HG02571 (cell line): ENCODE measurements at regions not wholly inside any gene's neighbourhood (a gene's known extent, or its start where the extent isn't known, plus 50 kb on each side); places are given as distances from the start of the nearest gene placed in this dataset.
"Not testable (repeated sequence)": the region's sequence is repeated elsewhere in the genome, so short reads cannot be mapped to it uniquely, and the experiment has no call there.

Source experiments
- ATAC-seq: cut with Tn5 transposase; IDR thresholded peaks from one replicate; pipeline ENCODE4 v1.9.1; 2021; ENCODE audit warnings: mild to moderate bottlenecking, moderate library complexity; ENCODE audit not compliant: unreplicated experiment

DNA sequence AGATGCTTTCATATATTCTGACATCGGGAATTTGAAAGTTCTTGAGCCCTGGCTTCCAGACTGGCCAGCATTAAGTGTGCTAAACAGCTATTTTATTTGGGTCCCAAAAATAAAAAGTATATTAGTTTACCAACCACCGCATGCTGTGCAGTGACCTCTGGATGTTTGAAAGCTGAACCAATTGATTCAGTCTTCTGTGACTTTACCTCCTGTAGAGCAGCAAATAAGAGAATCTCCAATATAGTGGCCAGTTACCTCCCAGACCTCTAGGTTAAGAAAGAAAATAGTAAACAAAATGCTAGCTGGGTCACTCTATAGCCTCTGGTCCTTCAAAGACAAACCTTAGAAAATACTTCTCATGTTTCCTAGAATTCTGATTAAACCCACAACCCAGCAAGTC, 424.6 kb upstream of the NFE2L3 start:
- ATAC-seq = no peak

DNA sequence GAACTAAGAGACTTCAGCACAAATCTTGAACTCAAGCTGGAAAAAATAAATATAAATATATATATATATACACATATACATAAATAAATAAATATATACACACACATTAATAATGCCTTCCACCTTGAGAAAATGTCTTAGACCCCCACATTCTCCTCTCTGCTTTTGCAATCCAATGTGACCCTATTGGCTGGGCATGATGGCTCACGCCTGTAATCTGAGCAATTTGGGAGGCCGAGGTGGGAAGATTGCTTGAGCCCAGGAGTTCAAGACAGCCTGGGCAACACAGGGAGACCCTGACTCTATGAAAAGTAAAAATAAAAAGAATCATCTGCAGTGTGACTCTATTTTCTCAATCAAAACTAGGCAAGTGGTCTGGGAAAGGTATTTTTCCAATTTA, 424.1 kb upstream of the NFE2L3 start:
- ATAC-seq = no peak

DNA sequence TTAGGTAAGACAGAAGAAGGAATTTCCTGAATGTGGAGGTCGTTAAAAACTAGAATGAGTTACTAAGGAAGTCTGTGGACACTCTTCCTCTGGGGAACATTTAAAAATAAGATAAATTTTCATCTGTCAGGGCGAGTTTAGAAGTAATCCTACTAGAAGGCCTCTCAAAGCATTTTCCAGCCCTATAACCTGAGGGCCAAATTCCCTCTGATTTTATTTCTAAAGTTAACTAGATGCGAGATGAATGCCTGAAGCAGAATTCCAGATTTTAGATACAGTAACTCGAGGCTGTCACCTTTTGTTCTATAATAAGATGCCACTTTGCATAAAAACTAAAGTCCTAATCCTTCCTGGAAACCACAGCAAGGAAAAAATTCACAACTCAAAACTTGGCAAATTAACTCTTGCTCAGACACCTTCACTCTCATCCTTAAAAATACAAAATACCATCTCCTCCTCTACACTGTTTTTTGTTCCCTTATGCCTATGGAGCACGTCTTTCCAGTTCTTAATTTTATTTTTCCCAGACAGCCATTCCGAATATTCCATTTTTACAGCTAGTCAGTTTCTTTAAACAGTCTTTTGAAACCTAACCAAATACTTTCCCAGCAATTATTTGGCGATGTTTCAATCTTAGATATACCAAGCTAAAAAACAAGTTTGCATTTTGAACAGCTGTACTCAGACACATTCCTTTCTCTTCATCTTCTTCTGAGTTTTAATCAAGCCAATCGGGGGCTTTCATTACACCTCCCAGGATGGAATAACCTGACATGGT, 420.7 kb upstream of the NFE2L3 start:
- ATAC-seq = no peak

DNA sequence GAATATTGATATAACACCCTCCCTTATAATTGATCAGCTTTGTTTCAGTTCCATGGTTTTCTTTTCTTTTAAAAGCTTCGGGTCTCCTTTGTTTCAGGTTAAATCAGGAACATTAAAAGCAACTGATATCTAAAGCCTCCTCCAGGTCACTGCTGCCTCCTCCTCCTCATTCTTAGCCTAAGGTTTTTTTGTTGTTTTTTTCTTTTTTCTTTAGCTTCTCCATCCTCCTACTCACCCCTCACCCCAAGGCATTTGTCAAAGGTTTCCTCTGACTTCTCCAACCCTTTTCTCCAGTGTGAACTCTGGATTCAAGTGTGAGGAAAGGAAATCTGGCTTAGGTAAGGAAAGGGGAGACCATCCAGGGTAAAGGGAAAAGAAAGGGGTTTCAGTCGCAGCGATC, 420.2 kb upstream of the NFE2L3 start:
- ATAC-seq = no peak

DNA sequence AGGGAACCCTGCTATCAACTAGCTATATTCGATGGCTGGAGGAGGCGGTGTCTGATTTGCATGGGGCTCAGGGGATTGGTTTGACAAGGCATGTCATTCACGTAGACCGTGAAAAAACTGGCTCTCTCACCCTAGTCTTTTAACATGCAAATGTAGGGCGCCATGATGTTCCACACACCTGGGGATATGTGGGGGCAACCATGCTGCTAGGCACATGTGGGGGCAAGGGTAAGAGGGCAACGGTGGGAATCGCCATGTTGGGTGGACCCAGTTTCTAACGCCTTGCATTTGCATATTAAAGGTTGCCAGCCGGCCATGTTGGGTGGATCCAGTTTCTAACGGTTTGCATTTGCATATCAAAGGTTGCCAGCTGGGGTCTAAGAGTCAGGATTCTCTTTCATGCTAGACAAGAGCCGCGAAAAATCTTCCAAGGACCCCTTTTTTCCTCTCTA, 419.2 kb upstream of the NFE2L3 start:
- ATAC-seq = no peak

DNA sequence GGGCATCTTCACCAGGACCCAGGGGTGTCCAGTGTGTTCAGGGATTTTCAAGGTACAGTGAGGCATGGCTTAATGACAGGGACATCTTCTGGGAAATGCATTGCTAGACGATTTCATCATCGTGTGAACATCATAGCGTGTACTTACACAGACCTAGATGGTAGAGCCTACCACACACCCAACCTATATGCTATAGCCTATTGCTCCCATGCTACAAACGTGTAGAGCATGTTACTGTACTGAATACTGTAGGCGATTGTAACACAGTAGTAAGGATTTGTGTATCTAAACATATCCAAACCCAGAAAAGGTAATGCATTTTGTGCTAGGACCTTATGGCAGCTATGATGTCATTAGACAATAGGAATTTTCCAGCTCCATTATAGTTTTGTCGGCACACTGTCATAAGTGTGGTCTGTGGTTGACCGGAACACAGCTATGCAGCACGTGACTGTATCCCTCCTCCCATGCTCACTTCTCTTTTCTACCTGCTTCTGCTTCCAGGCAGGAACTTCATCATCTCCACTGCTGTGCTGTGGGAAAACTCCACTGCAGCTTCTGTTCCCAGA, 416.2 kb upstream of the NFE2L3 start:
- ATAC-seq = no peak

DNA sequence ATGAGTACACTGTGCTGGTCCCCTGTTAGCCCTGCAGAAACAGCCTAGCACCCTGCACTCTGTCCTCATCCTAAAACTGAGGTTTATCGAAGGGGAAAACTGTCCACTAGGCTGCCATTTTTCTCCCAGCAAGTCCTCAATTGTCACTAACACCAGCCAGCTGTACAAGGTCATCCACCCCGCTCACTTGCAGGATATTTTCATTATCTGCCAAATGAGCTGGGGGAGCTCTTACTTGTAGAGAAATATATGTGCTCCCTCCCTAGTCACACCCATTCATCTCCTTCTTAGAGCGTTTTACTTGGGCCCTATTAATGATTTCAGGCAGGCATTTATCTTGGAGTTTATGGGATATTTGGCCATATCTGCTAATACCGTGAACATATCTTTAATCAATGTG, 413.5 kb upstream of the NFE2L3 start:
- ATAC-seq = no peak

DNA sequence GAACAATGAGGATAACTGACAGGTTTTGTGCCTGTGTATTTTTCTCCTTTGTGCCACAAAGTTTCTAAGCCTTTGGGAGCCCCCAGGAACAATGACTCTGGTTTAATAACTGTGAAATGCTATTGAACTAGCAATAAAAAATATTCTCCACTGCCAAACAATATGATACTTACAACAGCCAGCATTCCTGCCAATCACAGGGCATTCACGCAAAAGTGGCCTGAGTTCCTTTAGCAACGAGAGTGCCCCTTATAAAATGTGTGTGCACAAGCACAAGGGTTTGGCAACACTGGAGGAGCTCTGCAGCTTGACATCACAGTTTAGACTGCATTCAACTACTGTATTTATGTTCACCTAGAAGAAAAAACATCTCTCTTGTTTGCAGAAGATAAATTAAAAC, 412.9 kb upstream of the NFE2L3 start:
- ATAC-seq = no peak

DNA sequence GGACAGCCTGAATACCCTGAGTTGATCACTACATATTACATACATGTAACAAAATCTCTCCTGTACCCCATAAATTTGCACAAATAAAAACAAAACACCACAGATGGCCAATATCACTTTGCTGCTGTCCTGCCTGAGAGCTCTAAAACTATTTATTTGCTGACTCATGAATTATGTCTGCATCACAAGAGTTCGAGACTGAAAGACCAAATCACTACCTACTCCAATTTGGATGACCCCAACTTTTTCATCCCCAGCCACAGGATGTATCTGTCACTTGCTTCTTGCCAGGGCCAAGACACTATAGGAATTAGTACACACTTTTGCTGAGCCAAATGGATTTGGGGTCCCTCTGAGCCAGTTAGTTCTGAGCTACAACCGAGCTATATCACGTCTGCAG, 409.7 kb upstream of the NFE2L3 start:
- ATAC-seq = no peak

DNA sequence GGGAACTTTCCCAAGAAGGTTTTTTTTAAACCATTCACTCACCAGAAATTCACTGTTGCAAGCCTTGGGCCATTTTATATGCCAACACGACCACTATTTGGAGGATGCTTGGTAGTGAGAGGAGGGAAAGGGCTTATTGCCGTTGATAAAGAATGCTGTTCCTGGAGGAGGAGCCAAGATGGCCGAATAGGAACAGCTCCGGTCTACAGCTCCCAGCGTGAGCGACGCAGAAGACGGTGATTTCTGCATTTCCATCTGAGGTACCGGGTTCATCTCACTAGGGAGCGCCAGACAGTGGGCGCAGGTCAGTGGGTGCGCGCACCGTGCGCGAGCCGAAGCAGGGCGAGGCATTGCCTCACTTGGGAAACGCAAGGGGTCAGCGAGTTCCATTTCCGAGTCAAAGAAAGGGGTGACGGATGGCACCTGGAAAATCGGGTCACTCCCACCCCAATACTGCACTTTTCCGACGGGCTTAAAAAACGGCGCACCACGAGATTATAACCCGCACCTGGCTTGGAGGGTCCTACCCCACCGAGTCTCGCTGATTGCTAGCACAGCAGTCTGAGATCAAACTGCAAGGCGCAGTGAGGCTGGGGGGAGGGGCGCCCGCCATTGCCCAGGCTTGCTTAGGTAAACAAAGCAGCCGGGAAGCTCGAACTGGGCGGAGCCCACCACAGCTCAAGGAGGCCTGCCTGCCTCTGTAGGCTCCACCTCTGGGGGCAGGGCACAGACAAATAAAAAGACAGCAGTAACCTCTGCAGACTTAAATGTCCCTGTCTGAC, 408.1 kb upstream of the NFE2L3 start:
- not testable (repeated sequence) for ATAC-seq

DNA sequence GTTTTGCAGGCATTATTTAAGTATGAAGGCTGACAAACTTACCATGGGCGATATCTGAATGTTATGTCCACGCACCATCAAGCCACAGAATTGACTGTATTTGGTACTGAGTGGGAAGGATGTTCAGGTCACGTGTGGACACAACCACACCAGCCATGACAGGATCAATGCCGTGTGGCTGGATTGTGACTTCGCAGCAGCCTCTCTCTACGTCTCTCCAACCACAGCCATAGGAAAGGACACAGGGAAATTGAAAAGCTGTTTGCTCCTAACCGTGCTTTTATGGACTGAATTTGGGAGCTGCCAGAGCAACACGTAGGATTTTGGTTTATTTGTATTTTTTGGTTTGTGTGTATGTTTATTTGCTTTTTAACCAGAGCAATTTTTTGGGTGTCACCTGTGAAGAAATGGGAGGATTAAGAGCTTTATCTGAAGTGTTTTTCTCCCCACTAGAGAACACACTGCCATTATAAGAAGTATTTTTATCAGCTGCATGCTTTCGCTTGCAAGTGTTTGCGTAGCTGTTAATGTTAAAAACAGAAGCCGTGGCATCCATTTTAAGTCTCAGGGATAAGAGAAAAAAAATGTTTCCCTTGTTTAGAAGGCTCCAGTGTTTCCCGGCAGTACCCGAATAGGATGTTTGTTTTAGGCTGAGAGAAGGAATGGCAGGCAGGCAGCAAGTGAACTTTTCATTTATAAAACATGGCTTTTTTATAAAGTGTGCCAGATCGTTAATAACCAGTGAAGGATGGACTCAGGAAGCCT, 401.1 kb upstream of the NFE2L3 start:
- ATAC-seq = no peak

DNA sequence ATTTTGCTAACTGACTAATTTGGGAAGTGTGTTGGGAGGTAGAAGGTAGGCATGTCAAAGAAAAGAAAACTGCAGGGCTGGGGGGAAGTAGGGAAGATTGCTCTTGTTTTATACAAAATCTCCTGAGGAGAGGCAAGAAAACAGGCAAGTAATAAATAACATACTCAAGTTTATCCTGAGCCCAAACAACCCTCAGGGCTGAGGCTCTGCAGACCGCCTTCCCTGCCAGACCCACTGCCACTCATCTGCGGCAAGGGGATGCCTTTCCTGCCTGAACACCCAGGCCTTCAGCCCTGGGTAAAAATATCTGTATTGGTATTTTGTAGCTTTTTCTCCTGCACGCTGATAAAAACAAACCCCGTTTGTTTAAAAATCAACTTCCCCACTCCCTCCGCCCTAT, 399.8 kb upstream of the NFE2L3 start:
- ATAC-seq = no peak

DNA sequence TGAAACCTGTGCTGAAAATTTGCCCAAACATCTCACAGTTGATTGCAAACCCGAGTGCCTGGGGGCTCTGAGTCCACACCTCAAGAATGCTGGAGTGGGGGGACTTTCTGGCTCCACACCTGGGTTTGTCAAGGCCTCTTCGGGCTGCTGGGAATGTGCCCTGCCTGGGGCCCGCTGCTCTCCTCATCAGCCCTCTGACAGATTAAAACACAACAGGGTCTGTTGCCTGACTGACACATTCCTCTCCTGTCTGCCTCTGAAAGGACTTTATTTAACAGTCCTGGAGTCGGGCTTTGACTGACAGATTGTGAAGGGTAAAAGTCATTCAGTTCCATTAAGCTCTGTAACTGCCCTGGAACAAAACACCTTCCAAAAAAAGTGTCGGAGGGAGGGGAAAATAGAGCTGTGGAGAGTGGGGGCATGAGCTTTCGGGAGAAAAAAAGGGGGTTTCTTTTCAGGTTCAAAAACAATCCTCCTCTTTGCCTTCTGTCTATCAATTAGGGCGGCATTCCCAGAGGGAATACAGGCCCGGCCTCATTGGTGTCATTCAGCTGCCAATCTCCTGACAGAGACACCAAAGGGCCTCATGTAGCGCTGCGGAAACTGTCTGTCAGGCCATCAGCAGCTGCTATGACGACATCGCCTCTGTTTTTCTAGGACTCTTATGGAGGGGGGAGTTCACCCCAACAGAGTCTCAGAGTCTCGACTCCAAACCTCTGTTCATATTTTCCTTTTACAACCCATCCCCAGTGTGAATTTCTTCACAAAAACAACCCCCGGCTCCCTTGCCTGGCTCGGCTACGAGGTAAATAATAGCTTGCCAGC, 398.8 kb upstream of the NFE2L3 start:
- ATAC-seq = no peak

DNA sequence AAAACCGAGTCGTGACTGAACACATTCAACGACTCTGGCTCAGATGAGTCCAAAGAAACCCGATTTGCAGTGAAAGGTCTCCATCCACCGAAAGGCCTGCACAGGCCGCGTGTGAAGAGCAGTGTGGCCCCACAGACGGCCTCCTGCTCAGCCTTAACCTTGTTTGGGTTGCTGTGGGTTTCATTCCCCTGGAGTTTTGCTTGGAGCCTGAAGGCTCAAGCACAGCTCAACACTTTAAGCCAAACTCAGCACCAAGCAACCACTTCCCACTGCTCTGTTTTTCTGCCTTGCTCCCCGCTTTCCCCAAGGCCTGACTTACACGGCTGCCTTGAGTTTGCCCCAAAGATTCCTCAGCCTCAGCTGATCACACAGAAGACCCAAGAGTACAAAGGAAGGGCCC, 398.2 kb upstream of the NFE2L3 start:
- no peak for ATAC-seq

DNA sequence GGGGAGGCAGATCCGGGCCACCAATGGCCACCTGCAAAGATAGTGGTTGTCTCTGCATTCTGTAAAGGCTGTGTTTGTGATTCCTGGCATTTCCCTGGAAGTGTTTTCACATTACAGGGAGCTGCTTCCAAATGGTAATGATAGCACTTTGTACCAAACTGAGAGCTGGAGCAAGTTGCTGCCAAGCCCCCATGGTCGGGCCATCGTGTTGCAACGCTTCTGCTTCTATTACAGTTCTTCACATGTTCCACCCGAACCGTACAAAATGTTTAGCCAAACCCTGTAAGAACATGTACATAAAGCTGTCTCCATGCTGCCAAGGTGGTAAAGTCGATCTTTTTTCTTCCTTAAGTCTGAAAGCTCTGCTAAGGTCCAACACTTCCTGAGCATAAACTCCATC, 397.7 kb upstream of the NFE2L3 start:
- ATAC-seq = no peak

DNA sequence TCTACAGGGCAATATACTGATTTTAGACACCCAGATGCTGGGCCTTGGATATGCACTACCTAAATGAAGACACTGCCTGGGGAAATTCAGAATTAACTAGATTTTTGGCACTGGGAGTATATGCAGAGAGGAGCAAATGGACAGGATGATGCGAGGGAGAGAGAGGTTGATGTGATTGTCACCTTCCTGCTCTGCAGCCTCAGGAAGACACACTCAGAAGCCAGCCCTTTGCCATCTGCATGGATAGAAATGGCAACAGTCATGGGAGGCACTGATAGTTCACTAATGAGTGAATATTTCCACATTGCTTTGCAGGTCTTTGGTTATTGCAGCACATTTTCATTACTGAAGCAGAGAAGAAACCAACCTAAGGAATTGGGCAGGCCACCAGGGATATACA, 397.2 kb upstream of the NFE2L3 start:
- no peak for ATAC-seq

DNA sequence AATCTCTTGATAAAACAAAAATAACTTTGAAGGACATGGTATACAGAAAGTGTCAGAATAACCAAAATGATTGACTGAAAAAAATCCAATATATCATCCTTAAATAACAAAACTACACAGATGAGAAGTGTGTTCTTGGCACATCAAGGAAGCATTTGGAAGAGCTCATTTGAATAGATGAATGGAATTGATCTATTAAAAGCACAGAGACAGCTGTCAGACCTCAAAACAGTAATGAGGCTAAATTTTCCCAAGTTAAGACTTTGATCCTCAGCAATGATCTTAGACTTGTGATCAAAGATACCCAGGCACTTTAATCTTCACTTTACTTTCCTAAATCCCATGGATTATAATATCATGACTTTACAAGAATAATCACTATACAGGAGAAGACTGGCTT, 395.4 kb upstream of the NFE2L3 start:
- no peak for ATAC-seq

DNA sequence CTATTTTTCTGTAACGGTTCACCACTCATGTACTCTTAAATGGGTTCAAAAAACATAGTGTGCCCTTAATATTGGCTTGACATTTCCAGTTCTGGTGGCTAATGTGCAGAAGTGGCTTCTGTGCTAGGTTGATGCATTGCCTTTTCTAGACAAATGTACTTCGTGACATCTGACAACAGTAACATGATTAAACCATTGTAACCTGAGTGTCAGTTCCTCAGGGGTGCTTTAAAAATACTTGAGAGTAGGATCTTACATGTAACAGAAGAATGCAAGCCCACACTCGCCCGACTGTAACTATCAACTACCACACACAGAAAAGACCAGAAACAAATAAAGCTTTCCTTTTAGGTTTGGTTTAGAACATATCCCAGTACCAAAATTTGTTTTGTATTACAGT, 393.4 kb upstream of the NFE2L3 start:
- no peak for ATAC-seq

DNA sequence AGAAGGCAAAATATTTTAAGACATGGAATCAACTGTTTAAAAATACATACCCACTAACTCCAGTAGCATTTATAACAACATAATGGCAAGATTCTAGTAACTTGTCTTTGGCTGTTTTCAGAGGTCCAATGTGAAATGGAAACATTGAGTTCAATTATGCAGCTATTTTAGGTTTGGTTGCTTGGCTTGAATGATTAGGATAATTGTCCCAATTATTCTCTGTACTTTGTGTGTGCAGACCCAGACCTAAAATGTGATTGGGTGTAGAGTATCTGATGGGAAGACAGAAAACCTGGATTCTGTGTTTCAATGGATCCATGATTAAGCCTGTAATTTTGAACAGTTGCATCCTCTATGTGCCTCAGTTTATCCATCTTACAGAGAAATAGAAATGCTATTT, 392.7 kb upstream of the NFE2L3 start:
- ATAC-seq = no peak

DNA sequence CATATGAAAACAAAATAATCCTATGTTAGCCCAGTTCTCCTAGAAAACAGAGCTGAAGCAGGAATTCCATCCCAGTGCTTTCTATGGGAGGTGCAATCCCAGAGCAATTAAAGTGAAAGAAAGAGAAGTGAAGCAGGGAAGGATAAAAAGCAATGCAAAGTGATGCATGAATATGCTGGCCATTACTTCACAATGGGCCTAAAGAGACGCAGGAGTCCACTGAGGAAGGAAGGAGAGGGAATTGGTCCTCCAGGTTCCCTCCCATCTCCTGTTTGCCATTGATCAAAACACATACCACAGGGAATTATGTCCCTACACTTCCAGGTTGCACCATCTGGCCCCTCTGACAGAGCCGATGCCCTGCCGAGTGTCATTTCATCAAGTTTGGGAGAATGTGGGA, 392.2 kb upstream of the NFE2L3 start:
- ATAC-seq = no peak
